Epithelial cell of proximal tubule (primary cell): ENCODE measurements at regions not wholly inside any gene's neighbourhood (a gene's known extent, or its start where the extent isn't known, plus 50 kb on each side); places are given as distances from the start of the nearest gene placed in this dataset.

ENCODE experiments used
- DNase-seq: peaks from one replicate; pipeline ENCODE4 v3.0.0-alpha.2; 2011; ENCODE audit warnings: low read depth
- H3K4me3 ChIP-seq: 2 replicates; pipeline ENCODE4 v1.5.1; 2011; ENCODE audit warnings: low read depth, mild to moderate bottlenecking, low read length
- TF ChIP-seq, protein P1 (sequence below): conservative IDR thresholded peaks from 2 replicates; pipeline ENCODE4 v1.5.1; 2012; ENCODE audit warnings: low read depth, mild to moderate bottlenecking, low read length

DNA sequence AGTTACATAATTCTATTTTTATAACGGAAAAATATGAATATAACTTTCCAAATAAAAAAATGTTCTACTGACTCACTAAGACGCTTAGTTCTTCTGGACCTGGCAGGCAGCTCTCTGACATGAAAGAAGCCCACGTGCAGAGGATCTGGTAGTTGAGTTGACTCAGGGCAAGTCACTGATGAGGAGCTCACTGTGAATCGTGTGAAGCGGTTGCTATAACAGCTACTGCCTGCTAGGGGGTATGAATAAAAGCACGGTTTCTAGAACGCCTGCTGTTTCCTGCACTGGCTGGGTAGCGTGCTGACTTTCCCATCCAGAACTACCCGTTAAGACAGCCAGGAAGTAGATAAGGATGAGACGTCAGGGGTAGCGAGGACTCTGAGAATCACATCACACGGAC lies 54.7 kb upstream of the WASF3 start:
- TF ChIP-seq, protein P1, sequence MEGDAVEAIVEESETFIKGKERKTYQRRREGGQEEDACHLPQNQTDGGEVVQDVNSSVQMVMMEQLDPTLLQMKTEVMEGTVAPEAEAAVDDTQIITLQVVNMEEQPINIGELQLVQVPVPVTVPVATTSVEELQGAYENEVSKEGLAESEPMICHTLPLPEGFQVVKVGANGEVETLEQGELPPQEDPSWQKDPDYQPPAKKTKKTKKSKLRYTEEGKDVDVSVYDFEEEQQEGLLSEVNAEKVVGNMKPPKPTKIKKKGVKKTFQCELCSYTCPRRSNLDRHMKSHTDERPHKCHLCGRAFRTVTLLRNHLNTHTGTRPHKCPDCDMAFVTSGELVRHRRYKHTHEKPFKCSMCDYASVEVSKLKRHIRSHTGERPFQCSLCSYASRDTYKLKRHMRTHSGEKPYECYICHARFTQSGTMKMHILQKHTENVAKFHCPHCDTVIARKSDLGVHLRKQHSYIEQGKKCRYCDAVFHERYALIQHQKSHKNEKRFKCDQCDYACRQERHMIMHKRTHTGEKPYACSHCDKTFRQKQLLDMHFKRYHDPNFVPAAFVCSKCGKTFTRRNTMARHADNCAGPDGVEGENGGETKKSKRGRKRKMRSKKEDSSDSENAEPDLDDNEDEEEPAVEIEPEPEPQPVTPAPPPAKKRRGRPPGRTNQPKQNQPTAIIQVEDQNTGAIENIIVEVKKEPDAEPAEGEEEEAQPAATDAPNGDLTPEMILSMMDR: no peak
- H3K4me3 ChIP-seq: no peak overlapping the region
- DNase-seq: no peak

DNA sequence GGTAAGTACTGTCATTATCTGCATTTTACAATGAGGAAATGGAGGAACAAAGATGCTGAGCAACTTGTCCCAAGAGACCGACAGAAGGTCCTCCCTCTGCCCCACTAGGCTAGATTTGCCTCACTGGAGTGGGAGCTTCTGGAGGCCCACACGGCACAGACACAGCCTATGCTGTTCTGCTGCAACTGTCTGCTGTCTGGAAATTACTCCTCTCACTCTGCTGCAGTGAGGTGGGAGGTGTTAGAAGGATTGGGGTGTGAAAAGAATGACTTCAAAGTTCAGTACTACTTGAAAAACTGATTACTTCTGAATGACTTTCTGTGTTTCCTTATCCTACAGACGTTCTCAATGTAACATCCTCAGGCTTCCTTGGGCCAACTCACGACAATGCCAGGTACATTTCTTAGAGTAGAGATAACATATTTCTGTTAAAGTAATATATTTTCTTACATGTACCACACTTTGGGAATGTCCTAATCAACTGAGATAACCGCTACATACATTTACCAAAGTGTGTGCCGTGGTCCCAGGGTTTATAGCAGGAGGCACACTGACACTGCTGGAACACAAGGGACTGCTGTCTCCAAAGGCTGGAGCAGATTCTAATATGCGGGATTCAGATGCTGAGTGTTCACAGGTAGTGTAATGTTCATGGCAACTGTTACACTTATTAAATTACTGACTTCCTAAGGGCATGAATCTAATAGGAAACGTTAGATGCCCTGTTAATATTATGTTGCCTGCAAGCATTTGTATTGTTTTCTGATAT lies 53.5 kb upstream of the WASF3 start:
- H3K4me3 ChIP-seq: no peak overlapping the region
- DNase-seq: no peak
- TF ChIP-seq, protein P1: no peak
